Activated CD8-positive, alpha-beta memory T cell treated with anti-CD3 and anti-CD28 coated beads, Interleukin-2, amount 50 U/mL, for 24 hours (primary cell): ENCODE measurements at regions not wholly inside any gene's neighbourhood (a gene's known extent, or its start where the extent isn't known, plus 50 kb on each side); places are given as distances from the start of the nearest gene placed in this dataset.
"Not testable (repeated sequence)": the region's sequence is repeated elsewhere in the genome, so short reads cannot be mapped to it uniquely, and the experiment has no call there.

Source experiments
- DNase-seq: peaks from one replicate; pipeline ENCODE4 v3.0.0-alpha.2; 2020; ENCODE audit errors: extremely low read depth

- no peak for DNase-seq
Observed at GRCh38 chr22:25488244-25489020, 76.0 kb upstream of the GRK3 start.

GRCh38 chr22:25489947-25490346 lies 74.5 kb upstream of the GRK3 start:
- DNase-seq: no peak

GRCh38 chr22:25490896-25491295 lies 73.6 kb upstream of the GRK3 start:
- no peak for DNase-seq

GRCh38 chr22:25492162-25492561 lies 72.3 kb upstream of the GRK3 start:
- no peak for DNase-seq

- no peak for DNase-seq
Observed at GRCh38 chr22:25492841-25493734, 71.4 kb upstream of the GRK3 start.

GRCh38 chr22:25493794-25494193 lies 70.7 kb upstream of the GRK3 start:
- no peak for DNase-seq

GRCh38 chr22:25494774-25495173 lies 69.7 kb upstream of the GRK3 start:
- no peak for DNase-seq

GRCh38 chr22:25495285-25495684 lies 69.2 kb upstream of the GRK3 start:
- DNase-seq: no peak

GRCh38 chr22:25496396-25497064 lies 67.9 kb upstream of the GRK3 start:
- DNase-seq: no peak

- DNase-seq: no peak
Observed at GRCh38 chr22:25497181-25497641, 67.3 kb upstream of the GRK3 start.

GRCh38 chr22:25497716-25498115 lies 66.8 kb upstream of the GRK3 start:
- no peak for DNase-seq

- not testable (repeated sequence) for DNase-seq
Observed at GRCh38 chr22:25500671-25501070, 63.8 kb upstream of the GRK3 start.

- DNase-seq: not testable (repeated sequence)
Observed at GRCh38 chr22:25504017-25504416, 60.5 kb upstream of the GRK3 start.

GRCh38 chr22:25508161-25508560 lies 56.3 kb upstream of the GRK3 start:
- no peak for DNase-seq

GRCh38 chr22:25508761-25509321 lies 55.6 kb upstream of the GRK3 start:
- DNase-seq: no peak

- no peak for DNase-seq
Observed at GRCh38 chr22:25509374-25509791, 55.1 kb upstream of the GRK3 start.

- DNase-seq: no peak
Observed at GRCh38 chr22:25510876-25511275, 53.6 kb upstream of the GRK3 start.

- DNase-seq: no peak
Observed at GRCh38 chr22:25511725-25512124, 52.8 kb upstream of the GRK3 start.

- no peak for DNase-seq
Observed at GRCh38 chr22:25514436-25515180, 49.9 kb upstream of the GRK3 start.
